Neural cell (in vitro differentiated cells): ENCODE measurements at regions not wholly inside any gene's neighbourhood (a gene's known extent, or its start where the extent isn't known, plus 50 kb on each side); places are given as distances from the start of the nearest gene placed in this dataset.

Experiments used
- H2AFZ ChIP-seq: fragments of 200-600, 300-800 bp; sonication (generic), shearing (Covaris generic); 2 replicates; pipeline ENCODE4 v1.6.0; 2014; ENCODE audit warnings: low read depth, mild to moderate bottlenecking, antibody characterized with exemption, low read length, moderate library complexity
- H3F3A ChIP-seq: fragments of 200-600 bp; shearing (Covaris generic); 2 replicates; pipeline ENCODE4 v1.6.1; 2016; ENCODE audit warnings: mild to moderate bottlenecking, moderate library complexity, mixed read lengths, antibody characterized with exemption, low read length; ENCODE audit not compliant: insufficient read depth, poor library complexity, severe bottlenecking
- H3K27ac ChIP-seq: fragments of 200-600, 300-800 bp; sonication (generic), shearing (Covaris generic); 2 replicates; pipeline ENCODE4 v1.5.1; 2014; ENCODE audit warnings: mild to moderate bottlenecking, low read length, moderate library complexity
- H3K27me3 ChIP-seq: fragments of 300-800, 200-600 bp; sonication (generic), shearing (Covaris generic); 2 replicates; pipeline ENCODE4 v1.6.0; 2014; ENCODE audit warnings: mild to moderate bottlenecking, low read depth, low read length, moderate library complexity; ENCODE audit not compliant: insufficient read depth
- H3K36me3 ChIP-seq: fragments of 300-800, 200-600 bp; sonication (generic), shearing (Covaris generic); 2 replicates; pipeline ENCODE4 v1.5.1; 2014; ENCODE audit warnings: mild to moderate bottlenecking, antibody characterized with exemption, low read length, moderate library complexity; ENCODE audit not compliant: insufficient read depth
- H3K4me2 ChIP-seq: fragments of 300-800, 200-600 bp; sonication (generic), shearing (Covaris generic); 2 replicates; pipeline ENCODE4 v1.6.0; 2014; ENCODE audit warnings: mild to moderate bottlenecking, low read length
- H3K4me3 ChIP-seq: fragments of 300-800, 200-600 bp; sonication (generic), shearing (Covaris generic); 2 replicates; pipeline ENCODE4 v1.5.1; 2014; ENCODE audit warnings: mild to moderate bottlenecking, low read length, moderate library complexity
- H3K79me2 ChIP-seq: fragments of 200-600 bp; shearing (Covaris generic); replicated peaks from 2 replicates; pipeline ENCODE4 v1.6.0; 2014; ENCODE audit warnings: mild to moderate bottlenecking, low read length, moderate library complexity; ENCODE audit not compliant: insufficient read depth
- H3K9ac ChIP-seq: fragments of 300-800, 200-600 bp; sonication (generic), shearing (Covaris generic); 2 replicates; pipeline ENCODE4 v1.6.1; 2016; ENCODE audit warnings: mild to moderate bottlenecking, low read length, mixed read lengths
- H3K9me2 ChIP-seq: fragments of 200-600 bp; shearing (Covaris generic); 2 replicates; pipeline ENCODE4 v1.6.1; 2016; ENCODE audit warnings: mild to moderate bottlenecking, low read length, mixed read lengths; ENCODE audit not compliant: insufficient read depth
- H3K9me3 ChIP-seq: fragments of 200-600, 300-800 bp; sonication (generic), shearing (Covaris generic); 2 replicates; pipeline ENCODE4 v1.6.1; 2016; ENCODE audit warnings: mild to moderate bottlenecking, mixed run types, low read length, moderate library complexity, mixed read lengths
- H4K20me1 ChIP-seq: fragments of 200-600 bp; shearing (Covaris generic); 2 replicates; pipeline ENCODE4 v1.6.1; 2016; ENCODE audit warnings: mild to moderate bottlenecking, mixed run types; ENCODE audit not compliant: insufficient read depth
- CTCF ChIP-seq: fragments of 450-650 bp; IDR thresholded peaks from 2 replicates; pipeline ENCODE4 v1.5.1; 2014; ENCODE audit warnings: antibody characterized with exemption, mild to moderate bottlenecking, moderate library complexity; ENCODE audit not compliant: poor library complexity, severe bottlenecking
- EP300 ChIP-seq: fragments of 450-650 bp; conservative IDR thresholded peaks from 2 replicates; pipeline ENCODE4 v1.6.1; 2014; ENCODE audit warnings: antibody characterized with exemption, mild to moderate bottlenecking, moderate library complexity; ENCODE audit not compliant: poor library complexity, severe bottlenecking
- EZH2 ChIP-seq: fragments of 200-600, 300-800 bp; shearing (Covaris generic), sonication (generic); IDR thresholded peaks from 2 replicates; pipeline ENCODE4 v1.6.1; 2014; ENCODE audit warnings: antibody characterized with exemption, low read length, borderline replicate concordance, mild to moderate bottlenecking; ENCODE audit not compliant: insufficient read depth, poor library complexity, severe bottlenecking
- MXI1 ChIP-seq: fragments of 450-650 bp; conservative IDR thresholded peaks from 2 replicates; pipeline ENCODE4 v1.6.1; 2014; ENCODE audit warnings: antibody characterized with exemption, mild to moderate bottlenecking; ENCODE audit not compliant: poor library complexity, severe bottlenecking
- POLR2AphosphoS5 ChIP-seq: IDR thresholded peaks from 2 replicates; pipeline ENCODE4 v1.6.1; 2012
- RAD21 ChIP-seq: fragments of 450-650 bp; conservative IDR thresholded peaks from 2 replicates; pipeline ENCODE4 v1.6.1; 2014; ENCODE audit warnings: antibody characterized with exemption, mild to moderate bottlenecking, moderate library complexity
- SMC3 ChIP-seq: fragments of 450-650 bp; conservative IDR thresholded peaks from 2 replicates; pipeline ENCODE4 v1.6.1; 2014; ENCODE audit warnings: antibody characterized with exemption, mild to moderate bottlenecking, moderate library complexity; ENCODE audit not compliant: poor library complexity
- TAF1 ChIP-seq: IDR thresholded peaks from 2 replicates; pipeline ENCODE4 v1.6.1; 2012; ENCODE audit warnings: low read depth
- TF ChIP-seq, protein P1 (sequence below): IDR thresholded peaks from 2 replicates; pipeline ENCODE4 v1.6.1; 2012; ENCODE audit warnings: borderline replicate concordance

DNA sequence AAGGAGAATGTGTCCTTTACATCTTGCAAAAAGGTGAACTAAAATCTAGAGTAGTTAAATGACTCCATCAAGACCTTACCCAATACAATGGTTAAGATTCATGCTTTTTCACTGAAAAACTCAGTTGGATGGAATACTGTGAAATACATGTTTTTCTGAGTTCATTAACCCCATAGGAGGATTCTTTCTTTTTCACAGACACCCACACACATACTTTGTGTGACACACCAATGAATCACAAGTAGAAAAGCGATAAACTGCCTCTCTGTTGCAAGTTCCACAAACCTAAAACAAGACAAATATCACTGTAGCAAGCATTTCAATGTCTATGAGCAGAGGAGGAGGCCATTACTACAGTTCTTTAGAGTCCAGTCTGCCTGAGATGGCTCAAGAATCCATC, 258.8 kb upstream of the CDH5 start:
- H4K20me1 ChIP-seq = no peaks in the 10 kb centered on the region
- no peak overlapping the region for H3K4me3 ChIP-seq
- H3K27me3 ChIP-seq = no peaks in the 10 kb centered on the region
- no peak overlapping the region for H2AFZ ChIP-seq
- no peak overlapping the region for H3K27ac ChIP-seq
- TF ChIP-seq EP300 (no peak), MXI1 (no peak), TAF1 (no peak)
- TF ChIP-seq, protein P1, sequence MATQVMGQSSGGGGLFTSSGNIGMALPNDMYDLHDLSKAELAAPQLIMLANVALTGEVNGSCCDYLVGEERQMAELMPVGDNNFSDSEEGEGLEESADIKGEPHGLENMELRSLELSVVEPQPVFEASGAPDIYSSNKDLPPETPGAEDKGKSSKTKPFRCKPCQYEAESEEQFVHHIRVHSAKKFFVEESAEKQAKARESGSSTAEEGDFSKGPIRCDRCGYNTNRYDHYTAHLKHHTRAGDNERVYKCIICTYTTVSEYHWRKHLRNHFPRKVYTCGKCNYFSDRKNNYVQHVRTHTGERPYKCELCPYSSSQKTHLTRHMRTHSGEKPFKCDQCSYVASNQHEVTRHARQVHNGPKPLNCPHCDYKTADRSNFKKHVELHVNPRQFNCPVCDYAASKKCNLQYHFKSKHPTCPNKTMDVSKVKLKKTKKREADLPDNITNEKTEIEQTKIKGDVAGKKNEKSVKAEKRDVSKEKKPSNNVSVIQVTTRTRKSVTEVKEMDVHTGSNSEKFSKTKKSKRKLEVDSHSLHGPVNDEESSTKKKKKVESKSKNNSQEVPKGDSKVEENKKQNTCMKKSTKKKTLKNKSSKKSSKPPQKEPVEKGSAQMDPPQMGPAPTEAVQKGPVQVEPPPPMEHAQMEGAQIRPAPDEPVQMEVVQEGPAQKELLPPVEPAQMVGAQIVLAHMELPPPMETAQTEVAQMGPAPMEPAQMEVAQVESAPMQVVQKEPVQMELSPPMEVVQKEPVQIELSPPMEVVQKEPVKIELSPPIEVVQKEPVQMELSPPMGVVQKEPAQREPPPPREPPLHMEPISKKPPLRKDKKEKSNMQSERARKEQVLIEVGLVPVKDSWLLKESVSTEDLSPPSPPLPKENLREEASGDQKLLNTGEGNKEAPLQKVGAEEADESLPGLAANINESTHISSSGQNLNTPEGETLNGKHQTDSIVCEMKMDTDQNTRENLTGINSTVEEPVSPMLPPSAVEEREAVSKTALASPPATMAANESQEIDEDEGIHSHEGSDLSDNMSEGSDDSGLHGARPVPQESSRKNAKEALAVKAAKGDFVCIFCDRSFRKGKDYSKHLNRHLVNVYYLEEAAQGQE = no peak
- no peak overlapping the region for H3K9ac ChIP-seq
- no peaks in the 10 kb centered on the region for H3K79me2 ChIP-seq
- H3K9me3 ChIP-seq = no peaks in the 10 kb centered on the region
- H3F3A ChIP-seq = no peaks in the 10 kb centered on the region
- H3K4me2 ChIP-seq = no peak overlapping the region
- H3K9me2 ChIP-seq = no peaks in the 10 kb centered on the region
- no peaks in the 10 kb centered on the region for H3K36me3 ChIP-seq

DNA sequence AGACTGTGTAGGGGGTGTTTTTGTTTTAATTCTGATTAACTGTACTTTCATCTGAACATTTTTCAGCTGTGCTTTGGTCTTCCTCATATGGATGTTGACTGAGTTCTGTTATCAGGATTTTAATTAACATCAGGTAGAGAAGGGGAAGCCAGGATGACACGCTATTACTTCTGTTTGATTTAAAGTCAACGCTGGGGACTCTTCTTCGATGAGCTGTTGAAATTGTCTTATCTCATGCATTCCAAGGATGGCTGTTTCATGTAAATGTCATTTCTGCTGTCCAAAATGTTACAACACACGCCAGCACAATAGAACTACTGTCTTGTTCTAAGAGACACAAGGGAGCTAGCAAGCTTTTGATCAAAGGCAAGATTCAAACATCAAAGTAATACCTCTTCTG, 263.3 kb upstream of the CDH5 start:
- Histone ChIP-seq H3K27me3 (no peaks in the 10 kb centered on the region), H3K9me3 (no peaks in the 10 kb centered on the region), H3K4me3 (no peak overlapping the region), H2AFZ (no peak overlapping the region), H3K9me2 (no peaks in the 10 kb centered on the region), H3F3A (no peaks in the 10 kb centered on the region), H4K20me1 (no peaks in the 10 kb centered on the region), H3K27ac (no peak overlapping the region), H3K9ac (no peak overlapping the region), H3K36me3 (no peaks in the 10 kb centered on the region), H3K79me2 (no peaks in the 10 kb centered on the region), H3K4me2 (no peak overlapping the region)
- TF ChIP-seq EP300 (peak; percentile 78), RAD21 (no peak), POLR2AphosphoS5 (peak; percentile 74), TAF1 (no peak), SMC3 (no peak), EZH2 (no peak), CTCF (no peak), MXI1 (no peak)
- TF ChIP-seq, protein P1 = no peak
